ENCODE measurements at regions not wholly inside any gene's neighbourhood (a gene's known extent, or its start where the extent isn't known, plus 50 kb on each side); places are given as distances from the start of the nearest gene placed in this dataset.

- DNase-seq (ENCODE audit: low read depth), result no peak
- TF ChIP-seq MAX (IDR thresholded peaks at IDR 0.05; ENCODE audit: low read depth, low read length) (no peak), MYC (IDR thresholded peaks at IDR 0.05; ENCODE audit: low read depth, low read length) (no peak), CTCF (IDR thresholded peaks at IDR 0.05; ENCODE audit: low read depth, low read length) (no peak), POLR2A (IDR thresholded peaks at IDR 0.05; ENCODE audit: extremely low read depth, insufficient read length) (no peak)
- H3K4me3 ChIP-seq (ENCODE audit: low read depth, low read length), result no peak overlapping the region
Observed at GRCh38 chr21:27703791-27704190, 736.9 kb upstream of the ADAMTS5 start.

- no peak overlapping the region for H3K4me3 ChIP-seq (ENCODE audit: low read depth, low read length)
- peak; percentile 72 for DNase-seq (ENCODE audit: low read depth)
- TF ChIP-seq CTCF (IDR thresholded peaks at IDR 0.05; ENCODE audit: low read depth, low read length) (peak; percentile 66), MYC (IDR thresholded peaks at IDR 0.05; ENCODE audit: low read depth, low read length) (peak; percentile 46; the same call in 1 of the 2 replicates), POLR2A (IDR thresholded peaks at IDR 0.05; ENCODE audit: extremely low read depth, insufficient read length) (no peak), MAX (IDR thresholded peaks at IDR 0.05; ENCODE audit: low read depth, low read length) (peak; percentile 67)
Observed at GRCh38 chr21:27700974-27701614, 734.2 kb upstream of the ADAMTS5 start.

GRCh38 chr21:27695246-27695645 lies 728.4 kb upstream of the ADAMTS5 start:
- no peak for DNase-seq (ENCODE audit: low read depth)
- no peak overlapping the region for H3K4me3 ChIP-seq (ENCODE audit: low read depth, low read length)
- no peak for TF ChIP-seq MAX (IDR thresholded peaks at IDR 0.05; ENCODE audit: low read depth, low read length)
- no peak for TF ChIP-seq CTCF (IDR thresholded peaks at IDR 0.05; ENCODE audit: low read depth, low read length)
- no peak for TF ChIP-seq MYC (IDR thresholded peaks at IDR 0.05; ENCODE audit: low read depth, low read length)
- TF ChIP-seq POLR2A (IDR thresholded peaks at IDR 0.05; ENCODE audit: extremely low read depth, insufficient read length), result no peak

GRCh38 chr21:27694667-27695066 lies 727.8 kb upstream of the ADAMTS5 start:
- TF ChIP-seq POLR2A (IDR thresholded peaks at IDR 0.05; ENCODE audit: extremely low read depth, insufficient read length) (no peak), CTCF (IDR thresholded peaks at IDR 0.05; ENCODE audit: low read depth, low read length) (no peak), MYC (IDR thresholded peaks at IDR 0.05; ENCODE audit: low read depth, low read length) (no peak), MAX (IDR thresholded peaks at IDR 0.05; ENCODE audit: low read depth, low read length) (no peak)
- no peak for DNase-seq (ENCODE audit: low read depth)
- no peak overlapping the region for H3K4me3 ChIP-seq (ENCODE audit: low read depth, low read length)

- H3K4me3 ChIP-seq (ENCODE audit: low read depth, low read length), result no peak overlapping the region
- DNase-seq (ENCODE audit: low read depth), result no peak
- TF ChIP-seq POLR2A (IDR thresholded peaks at IDR 0.05; ENCODE audit: extremely low read depth, insufficient read length) (no peak), MYC (IDR thresholded peaks at IDR 0.05; ENCODE audit: low read depth, low read length) (no peak), MAX (IDR thresholded peaks at IDR 0.05; ENCODE audit: low read depth, low read length) (no peak), CTCF (IDR thresholded peaks at IDR 0.05; ENCODE audit: low read depth, low read length) (no peak)
Observed at GRCh38 chr21:27693376-27693775, 726.5 kb upstream of the ADAMTS5 start.

Data from NB4 (cell line).